HCT116 (cell line): ENCODE measurements at regions not wholly inside any gene's neighbourhood (a gene's known extent, or its start where the extent isn't known, plus 50 kb on each side); places are given as distances from the start of the nearest gene placed in this dataset.

ENCODE experiments used
- CTCF ChIP-seq, 3 experiments: fragments of 200-600 bp in 1 of 3; sonication (generic) in 1 of 3; IDR thresholded peaks in 2 of 3; conservative IDR thresholded peaks in 1 of 3; 2 replicates each; pipeline ENCODE4 v1.5.1; 2012 to 2017; ENCODE audit warnings: low read depth in 2 of 3, low read length in 2 of 3, antibody characterized with exemption in 1 of 3, borderline replicate concordance in 1 of 3, control low read depth in 1 of 3, mild to moderate bottlenecking in 1 of 3, mixed read lengths in 1 of 3, mixed run types in 1 of 3, moderate library complexity in 1 of 3; ENCODE audit not compliant: insufficient read depth in 1 of 3
- POLR2A ChIP-seq: IDR thresholded peaks from 2 replicates; pipeline ENCODE4 v1.7.0; 2011; ENCODE audit warnings: borderline replicate concordance; ENCODE audit not compliant: insufficient read depth, insufficient read length; ENCODE audit errors: extremely low read depth
- RAD21 ChIP-seq: IDR thresholded peaks from 2 replicates; pipeline ENCODE4 v1.6.1; 2012; ENCODE audit warnings: low read depth, mild to moderate bottlenecking
- SP1 ChIP-seq: IDR thresholded peaks from 2 replicates; pipeline ENCODE4 v1.6.1; 2012; ENCODE audit warnings: low read depth
- SRF ChIP-seq: IDR thresholded peaks from 2 replicates; pipeline ENCODE4 v1.6.1; 2012; ENCODE audit warnings: low read depth
- ZFX ChIP-seq: fragments of 450-650 bp; IDR thresholded peaks from 2 replicates; pipeline ENCODE4 v1.6.1; 2017

GRCh38 chr2:238616681-238617080 lies 190.0 kb downstream of the ASB1 start:
- TF ChIP-seq CTCF (IDR thresholded peaks at IDR 0.05 in 2 of 3, conservative IDR thresholded peaks at IDR 0.05 in 1 of 3; ENCODE audit: borderline replicate concordance in 1 of 3, insufficient read depth in 1 of 3, low read depth in 2 of 3, low read length in 2 of 3) = no peak
- TF ChIP-seq POLR2A = no peak
- no peak for TF ChIP-seq RAD21
- TF ChIP-seq SRF = no peak
- TF ChIP-seq SP1 = no peak
- no peak for TF ChIP-seq ZFX
